NCI-H1694 treated with DMSO at 0.1 percent for 48 hours (cell line): ENCODE measurements at regions not wholly inside any gene's neighbourhood (a gene's known extent, or its start where the extent isn't known, plus 50 kb on each side); places are given as distances from the start of the nearest gene placed in this dataset.

Source experiments
- DNase-seq: peaks from one replicate; lab custom pipeline; 2025; lab: John Stamatoyannopoulos, UW

GRCh38 chr4:36966756-36967460, 277.6 kb upstream of the NWD2 start:
- DNase-seq = no peak

- no peak for DNase-seq
Observed at GRCh38 chr4:36979533-36979932, 265.0 kb upstream of the NWD2 start.

GRCh38 chr4:36990128-36990872, 254.2 kb upstream of the NWD2 start:
- DNase-seq = no peak

- DNase-seq = no peak
Observed at GRCh38 chr4:36997727-36998126, 246.8 kb upstream of the NWD2 start.

GRCh38 chr4:37000281-37000680, 244.3 kb upstream of the NWD2 start:
- DNase-seq = no peak

- DNase-seq = no peak
Observed at GRCh38 chr4:37001688-37002436, 242.7 kb upstream of the NWD2 start.

GRCh38 chr4:37002625-37003024, 241.9 kb upstream of the NWD2 start:
- DNase-seq = no peak

GRCh38 chr4:37008199-37008598, 236.3 kb upstream of the NWD2 start:
- no peak for DNase-seq

- no peak for DNase-seq
Observed at GRCh38 chr4:37014584-37014983, 230.0 kb upstream of the NWD2 start.

- no peak for DNase-seq
Observed at GRCh38 chr4:37015391-37015790, 229.2 kb upstream of the NWD2 start.

GRCh38 chr4:37023504-37023903, 221.0 kb upstream of the NWD2 start:
- no peak for DNase-seq

GRCh38 chr4:37023996-37024395, 220.5 kb upstream of the NWD2 start:
- DNase-seq = no peak

- DNase-seq = no peak
Observed at GRCh38 chr4:37040816-37041215, 203.7 kb upstream of the NWD2 start.

GRCh38 chr4:37043342-37043741, 201.2 kb upstream of the NWD2 start:
- DNase-seq = no peak

GRCh38 chr4:37051111-37051510, 193.4 kb upstream of the NWD2 start:
- no peak for DNase-seq

GRCh38 chr4:37051866-37052265, 192.7 kb upstream of the NWD2 start:
- DNase-seq = no peak

- DNase-seq = no peak
Observed at GRCh38 chr4:37054531-37055077, 189.9 kb upstream of the NWD2 start.

- no peak for DNase-seq
Observed at GRCh38 chr4:37058826-37059225, 185.7 kb upstream of the NWD2 start.

GRCh38 chr4:37066159-37066558, 178.4 kb upstream of the NWD2 start:
- DNase-seq = peak; percentile 37

GRCh38 chr4:37068580-37068979, 176.0 kb upstream of the NWD2 start:
- DNase-seq = no peak

- DNase-seq = no peak
Observed at GRCh38 chr4:37070041-37070440, 174.5 kb upstream of the NWD2 start.

GRCh38 chr4:37071576-37071975, 173.0 kb upstream of the NWD2 start:
- no peak for DNase-seq
